ENCODE measurements at regions not wholly inside any gene's neighbourhood (a gene's known extent, or its start where the extent isn't known, plus 50 kb on each side); places are given as distances from the start of the nearest gene placed in this dataset.

GRCh38 chr2:23171108-23171507, 213.9 kb upstream of the KLHL29 start:
- no peak for DNase-seq

- DNase-seq = no peak
Observed at GRCh38 chr2:23178396-23178795, 206.6 kb upstream of the KLHL29 start.

- DNase-seq = no peak
Observed at GRCh38 chr2:23183733-23184132, 201.2 kb upstream of the KLHL29 start.

GRCh38 chr2:23198316-23199114, 186.5 kb upstream of the KLHL29 start:
- no peak for DNase-seq

GRCh38 chr2:23199115-23199918, 185.7 kb upstream of the KLHL29 start:
- DNase-seq = no peak

GRCh38 chr2:23200068-23200786, 184.8 kb upstream of the KLHL29 start:
- DNase-seq = no peak

- DNase-seq = no peak
Observed at GRCh38 chr2:23200787-23201114, 184.2 kb upstream of the KLHL29 start.

- no peak for DNase-seq
Observed at GRCh38 chr2:23203383-23203782, 181.6 kb upstream of the KLHL29 start.

- peak; percentile 61 for DNase-seq
Observed at GRCh38 chr2:23204685-23205242, 180.2 kb upstream of the KLHL29 start.

GRCh38 chr2:23206650-23207049, 178.3 kb upstream of the KLHL29 start:
- no peak for DNase-seq

- no peak for DNase-seq
Observed at GRCh38 chr2:23207871-23208270, 177.1 kb upstream of the KLHL29 start.

GRCh38 chr2:23208339-23208738, 176.6 kb upstream of the KLHL29 start:
- DNase-seq = no peak

GRCh38 chr2:23209059-23209458, 175.9 kb upstream of the KLHL29 start:
- DNase-seq = no peak

GRCh38 chr2:23211987-23212583, 172.9 kb upstream of the KLHL29 start:
- no peak for DNase-seq

- no peak for DNase-seq
Observed at GRCh38 chr2:23213196-23213595, 171.8 kb upstream of the KLHL29 start.

GRCh38 chr2:23215016-23215415, 170.0 kb upstream of the KLHL29 start:
- DNase-seq = no peak

GRCh38 chr2:23219666-23220065, 165.3 kb upstream of the KLHL29 start:
- DNase-seq = no peak

- no peak for DNase-seq
Observed at GRCh38 chr2:23220513-23221094, 164.4 kb upstream of the KLHL29 start.

- DNase-seq = no peak
Observed at GRCh38 chr2:23221236-23221635, 163.7 kb upstream of the KLHL29 start.

GRCh38 chr2:23221901-23222300, 163.1 kb upstream of the KLHL29 start:
- DNase-seq = no peak

- DNase-seq = no peak
Observed at GRCh38 chr2:23230885-23231284, 154.1 kb upstream of the KLHL29 start.

- no peak for DNase-seq
Observed at GRCh38 chr2:23231865-23232264, 153.1 kb upstream of the KLHL29 start.
